ENCODE measurements at regions not wholly inside any gene's neighbourhood (a gene's known extent, or its start where the extent isn't known, plus 50 kb on each side); places are given as distances from the start of the nearest gene placed in this dataset.

DNA sequence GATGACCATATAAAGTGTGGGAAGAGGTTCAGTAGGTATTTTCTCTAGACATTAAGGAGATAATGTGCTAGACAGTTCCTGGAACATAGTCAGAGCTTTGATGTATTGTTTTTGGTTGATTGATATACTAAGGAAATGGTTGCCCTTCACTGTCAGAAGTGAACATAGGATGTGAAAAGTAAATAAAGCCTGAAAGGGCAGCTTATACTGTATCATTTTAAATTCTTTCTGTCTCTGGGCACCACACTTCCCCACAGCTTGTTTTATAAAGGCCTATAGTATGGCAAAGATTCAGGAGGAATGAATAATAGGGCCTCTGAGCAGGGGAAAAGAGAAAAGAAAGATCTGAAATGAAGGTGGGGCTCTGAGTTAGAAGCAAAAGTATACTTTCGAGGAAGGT, 72.7 kb upstream of the ITPRID2 start:
- H3K4me3 ChIP-seq (ENCODE audit: low read length) = no peak overlapping the region
- 82% methylated on average over 1 of the region's 1 CpG for WGBS
- H3K9ac ChIP-seq (ENCODE audit: low read depth, low read length) = no peak overlapping the region
- H3K27me3 ChIP-seq (ENCODE audit: insufficient read depth, low read length) = no peaks in the 10 kb centered on the region
- no peaks in the 10 kb centered on the region for H3K9me3 ChIP-seq (ENCODE audit: insufficient read depth, low read depth, low read length)
- peaks cover 16% of the 10 kb centered on the region for H3K4me1 ChIP-seq (ENCODE audit: insufficient read depth, low read length)
- no peaks in the 10 kb centered on the region for H3K36me3 ChIP-seq (ENCODE audit: insufficient read depth, low read length)
- no peak overlapping the region for H3K27ac ChIP-seq (ENCODE audit: low read depth, low read length)

- Histone ChIP-seq H3K9ac (ENCODE audit: low read depth, low read length) (no peak overlapping the region), H3K4me3 (ENCODE audit: low read length) (no peak overlapping the region), H3K27ac (ENCODE audit: low read depth, low read length) (no peak overlapping the region), H3K36me3 (ENCODE audit: insufficient read depth, low read length) (no peaks in the 10 kb centered on the region), H3K4me1 (ENCODE audit: insufficient read depth, low read length) (peaks cover 16% of the 10 kb centered on the region), H3K9me3 (ENCODE audit: insufficient read depth, low read depth, low read length) (no peaks in the 10 kb centered on the region), H3K27me3 (ENCODE audit: insufficient read depth, low read length) (no peaks in the 10 kb centered on the region)
- 85% methylated on average over 2 of the region's 2 CpGs for WGBS
Observed at GRCh38 chr2:181821049-181821448, 70.5 kb upstream of the ITPRID2 start.

DNA sequence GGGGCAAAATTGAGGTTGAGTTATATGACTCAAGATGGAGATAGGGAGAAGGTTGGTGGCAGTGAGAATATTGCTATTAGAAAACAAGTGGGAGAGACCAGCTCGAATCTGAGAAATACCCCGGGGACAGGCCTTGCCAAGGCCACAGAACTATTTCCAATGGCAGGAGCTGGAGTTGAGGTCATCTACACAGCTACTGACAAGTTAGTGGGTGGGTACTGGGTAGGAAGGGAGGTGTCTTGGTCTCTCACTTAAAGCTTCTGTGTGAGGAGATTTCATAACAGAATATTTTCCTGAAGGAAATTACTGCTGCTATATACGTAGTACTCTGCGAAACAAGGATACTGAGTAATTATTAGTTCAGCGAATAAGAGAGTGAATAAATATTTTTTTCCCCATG, 69.4 kb upstream of the ITPRID2 start:
- 91% methylated on average over 5 of the region's 5 CpGs for WGBS
- Histone ChIP-seq H3K27me3 (ENCODE audit: insufficient read depth, low read length) (no peaks in the 10 kb centered on the region), H3K4me1 (ENCODE audit: insufficient read depth, low read length) (peaks cover 16% of the 10 kb centered on the region), H3K9ac (ENCODE audit: low read depth, low read length) (no peak overlapping the region), H3K4me3 (ENCODE audit: low read length) (no peak overlapping the region), H3K27ac (ENCODE audit: low read depth, low read length) (no peak overlapping the region), H3K9me3 (ENCODE audit: insufficient read depth, low read depth, low read length) (no peaks in the 10 kb centered on the region), H3K36me3 (ENCODE audit: insufficient read depth, low read length) (no peaks in the 10 kb centered on the region)

- H3K4me3 ChIP-seq (ENCODE audit: low read length) = no peak overlapping the region
- WGBS = 93% methylated on average over 2 of the region's 2 CpGs
Observed at GRCh38 chr2:181823405-181823804, 68.1 kb upstream of the ITPRID2 start.

GRCh38 chr2:181828122-181828705, 63.3 kb upstream of the ITPRID2 start:
- no peaks in the 10 kb centered on the region for H3K36me3 ChIP-seq (ENCODE audit: insufficient read depth, low read length)
- H3K4me1 ChIP-seq (ENCODE audit: insufficient read depth, low read length) = no peaks in the 10 kb centered on the region
- no peak overlapping the region for H3K27ac ChIP-seq (ENCODE audit: low read depth, low read length)
- H3K9me3 ChIP-seq (ENCODE audit: insufficient read depth, low read depth, low read length) = no peaks in the 10 kb centered on the region
- no peaks in the 10 kb centered on the region for H3K27me3 ChIP-seq (ENCODE audit: insufficient read depth, low read length)
- H3K9ac ChIP-seq (ENCODE audit: low read depth, low read length) = no peak overlapping the region
- no peak overlapping the region for H3K4me3 ChIP-seq (ENCODE audit: low read length)
- WGBS = 98% methylated on average over 6 of the region's 6 CpGs

More at GRCh38 chr2:181823405-181823804, 68.1 kb upstream of the ITPRID2 start:
- peaks cover 8% of the 10 kb centered on the region for H3K4me1 ChIP-seq (ENCODE audit: insufficient read depth, low read length)
- no peaks in the 10 kb centered on the region for H3K27me3 ChIP-seq (ENCODE audit: insufficient read depth, low read length)
- no peaks in the 10 kb centered on the region for H3K9me3 ChIP-seq (ENCODE audit: insufficient read depth, low read depth, low read length)
- no peak overlapping the region for H3K9ac ChIP-seq (ENCODE audit: low read depth, low read length)
- no peak overlapping the region for H3K27ac ChIP-seq (ENCODE audit: low read depth, low read length)
- H3K36me3 ChIP-seq (ENCODE audit: insufficient read depth, low read length) = no peaks in the 10 kb centered on the region

GRCh38 chr2:181829230-181829629, 62.3 kb upstream of the ITPRID2 start:
- Histone ChIP-seq H3K4me1 (ENCODE audit: insufficient read depth, low read length) (no peaks in the 10 kb centered on the region), H3K27ac (ENCODE audit: low read depth, low read length) (no peak overlapping the region), H3K9me3 (ENCODE audit: insufficient read depth, low read depth, low read length) (no peaks in the 10 kb centered on the region), H3K9ac (ENCODE audit: low read depth, low read length) (no peak overlapping the region), H3K4me3 (ENCODE audit: low read length) (no peak overlapping the region), H3K27me3 (ENCODE audit: insufficient read depth, low read length) (no peaks in the 10 kb centered on the region), H3K36me3 (ENCODE audit: insufficient read depth, low read length) (no peaks in the 10 kb centered on the region)
- 100% methylated on average over 1 of the region's 1 CpG for WGBS

DNA sequence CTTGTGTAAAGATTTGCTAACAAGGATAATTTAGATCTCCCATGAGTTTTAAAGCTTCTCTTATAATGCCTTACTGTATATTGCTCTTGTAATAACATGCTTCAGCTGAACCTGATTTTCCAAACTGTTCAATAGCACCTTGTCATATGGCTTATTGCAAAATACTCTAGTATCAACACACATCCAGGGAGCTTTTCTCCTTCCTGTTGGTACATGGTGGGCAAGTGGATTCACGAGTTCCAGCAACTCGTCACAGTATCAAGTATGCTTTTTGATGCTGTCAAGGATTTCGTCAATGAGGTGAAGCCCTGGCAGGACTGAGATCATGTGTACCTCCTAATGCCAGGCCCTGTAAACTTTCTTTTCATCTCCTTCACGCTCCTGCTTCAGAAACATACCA, 59.5 kb upstream of the ITPRID2 start:
- Histone ChIP-seq H3K27me3 (ENCODE audit: insufficient read depth, low read length) (no peaks in the 10 kb centered on the region), H3K9ac (ENCODE audit: low read depth, low read length) (no peak overlapping the region), H3K9me3 (ENCODE audit: insufficient read depth, low read depth, low read length) (no peaks in the 10 kb centered on the region), H3K4me1 (ENCODE audit: insufficient read depth, low read length) (no peaks in the 10 kb centered on the region), H3K36me3 (ENCODE audit: insufficient read depth, low read length) (no peaks in the 10 kb centered on the region), H3K27ac (ENCODE audit: low read depth, low read length) (no peak overlapping the region), H3K4me3 (ENCODE audit: low read length) (no peak overlapping the region)
- WGBS = 100% methylated on average over 4 of the region's 4 CpGs

DNA sequence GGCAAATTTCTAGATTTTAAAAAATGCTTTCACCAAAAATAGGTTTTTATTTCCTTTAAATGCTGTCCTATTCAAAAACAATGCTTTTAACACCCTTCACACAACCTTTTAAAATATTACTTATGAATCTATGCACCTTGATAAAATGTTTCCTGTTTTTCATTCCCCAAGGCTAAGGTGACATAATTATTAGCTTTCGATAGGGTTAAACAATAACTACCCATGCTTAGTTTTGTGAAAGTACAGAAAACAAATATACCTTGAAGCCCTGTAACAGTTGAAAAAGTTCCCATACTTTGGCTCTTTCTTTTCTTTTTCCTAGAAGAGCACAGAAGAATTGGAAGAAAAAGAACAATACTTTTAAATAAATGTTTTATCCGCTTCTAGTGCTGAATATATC, 54.9 kb upstream of the ITPRID2 start:
- H3K9ac ChIP-seq (ENCODE audit: low read depth, low read length) = no peak overlapping the region
- H3K36me3 ChIP-seq (ENCODE audit: insufficient read depth, low read length) = no peaks in the 10 kb centered on the region
- H3K27me3 ChIP-seq (ENCODE audit: insufficient read depth, low read length) = no peaks in the 10 kb centered on the region
- H3K27ac ChIP-seq (ENCODE audit: low read depth, low read length) = no peak overlapping the region
- no peak overlapping the region for H3K4me3 ChIP-seq (ENCODE audit: low read length)
- no CpG with 5 or more reads among the region's 2 CpGs for WGBS
- no peaks in the 10 kb centered on the region for H3K4me1 ChIP-seq (ENCODE audit: insufficient read depth, low read length)
- no peaks in the 10 kb centered on the region for H3K9me3 ChIP-seq (ENCODE audit: insufficient read depth, low read depth, low read length)

DNA sequence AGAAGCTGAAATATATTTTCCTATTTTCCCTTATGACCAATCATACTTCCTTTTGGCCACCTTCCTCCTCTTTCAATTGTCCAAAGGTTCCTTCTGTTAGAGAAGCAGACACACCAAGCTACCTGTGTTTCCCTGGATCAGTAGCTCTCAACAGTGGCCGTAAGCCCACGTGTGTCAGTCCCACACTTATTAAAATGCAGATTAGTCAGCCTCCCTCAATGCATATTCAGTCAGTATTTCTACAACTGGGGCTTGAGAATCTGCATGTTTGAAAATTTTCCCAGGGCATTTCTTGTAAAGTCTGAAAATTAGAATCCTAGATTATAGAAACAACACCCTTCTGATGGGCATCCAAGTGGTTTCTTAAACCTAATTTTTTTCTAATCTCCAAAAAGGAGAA, 54.0 kb upstream of the ITPRID2 start:
- no peaks in the 10 kb centered on the region for H3K27me3 ChIP-seq (ENCODE audit: insufficient read depth, low read length)
- H3K36me3 ChIP-seq (ENCODE audit: insufficient read depth, low read length) = no peaks in the 10 kb centered on the region
- H3K9me3 ChIP-seq (ENCODE audit: insufficient read depth, low read depth, low read length) = no peaks in the 10 kb centered on the region
- whole genome bisulfite sequencing = 63% methylated on average over 2 of the region's 2 CpGs
- H3K4me1 ChIP-seq (ENCODE audit: insufficient read depth, low read length) = no peaks in the 10 kb centered on the region
- no peak overlapping the region for H3K4me3 ChIP-seq (ENCODE audit: low read length)
- H3K9ac ChIP-seq (ENCODE audit: low read depth, low read length) = no peak overlapping the region
- H3K27ac ChIP-seq (ENCODE audit: low read depth, low read length) = no peak overlapping the region

GRCh38 chr2:181839811-181840210, 51.7 kb upstream of the ITPRID2 start:
- Histone ChIP-seq H3K4me1 (ENCODE audit: insufficient read depth, low read length) (no peaks in the 10 kb centered on the region), H3K36me3 (ENCODE audit: insufficient read depth, low read length) (no peaks in the 10 kb centered on the region), H3K27ac (ENCODE audit: low read depth, low read length) (no peak overlapping the region), H3K4me3 (ENCODE audit: low read length) (no peak overlapping the region), H3K9ac (ENCODE audit: low read depth, low read length) (no peak overlapping the region), H3K9me3 (ENCODE audit: insufficient read depth, low read depth, low read length) (no peaks in the 10 kb centered on the region), H3K27me3 (ENCODE audit: insufficient read depth, low read length) (no peaks in the 10 kb centered on the region)
- WGBS = 100% methylated on average over 1 of the region's 1 CpG

GRCh38 chr2:181841079-181841478, 50.5 kb upstream of the ITPRID2 start:
- Histone ChIP-seq H3K36me3 (ENCODE audit: insufficient read depth, low read length) (no peaks in the 10 kb centered on the region), H3K9me3 (ENCODE audit: insufficient read depth, low read depth, low read length) (no peaks in the 10 kb centered on the region), H3K27ac (ENCODE audit: low read depth, low read length) (no peak overlapping the region), H3K4me3 (ENCODE audit: low read length) (no peak overlapping the region), H3K4me1 (ENCODE audit: insufficient read depth, low read length) (peaks cover 4% of the 10 kb centered on the region; the same call in 1 of the 2 replicates), H3K27me3 (ENCODE audit: insufficient read depth, low read length) (no peaks in the 10 kb centered on the region), H3K9ac (ENCODE audit: low read depth, low read length) (no peak overlapping the region)
- 93% methylated on average over 2 of the region's 2 CpGs for WGBS

Data from HUES64 (cell line).